ENCODE measurements at regions not wholly inside any gene's neighbourhood (a gene's known extent, or its start where the extent isn't known, plus 50 kb on each side); places are given as distances from the start of the nearest gene placed in this dataset.

GRCh38 chr2:176734868-176735267, 465.6 kb downstream of the MTX2 start:
- TF ChIP-seq CTCF (conservative IDR thresholded peaks at IDR 0.05 in 1 of 2, IDR thresholded peaks at IDR 0.05 in 1 of 2; ENCODE audit: extremely low read depth in 1 of 2, insufficient read depth in 1 of 2, low read depth in 1 of 2, low read length in 2 of 2) (no peak), EZH2 (IDR thresholded peaks at IDR 0.05; ENCODE audit: borderline replicate concordance, low read length) (no peak)
